Panc1 (cell line): ENCODE measurements at regions not wholly inside any gene's neighbourhood (a gene's known extent, or its start where the extent isn't known, plus 50 kb on each side); places are given as distances from the start of the nearest gene placed in this dataset.

ENCODE experiments used
- ATAC-seq: fragments of 200-7000 bp; cut with Tn5 transposase; 2 replicates; pipeline ENCODE4 v1.9.1; 2020; ENCODE audit warnings: mild to moderate bottlenecking, moderate library complexity
- BruUV-seq: library from RNA; stranded (reverse); fragments of 400-500 nt; replicated peaks from 2 replicates; lab custom pipeline; 2021; lab: Mats Ljungman, UMichigan
- CTCF ChIA-PET: fragments of 300-600 bp; sonication (Branson Sonifier 250); formaldehyde crosslinking; loops from one replicate; lab custom pipeline; 2022; ENCODE audit warnings: antibody characterized with exemption; lab: Charles Lee
- POLR2A ChIA-PET: fragments of 300-600 bp; sonication (Branson Sonifier 250); formaldehyde crosslinking; loops from one replicate; lab custom pipeline; 2022; ENCODE audit warnings: antibody characterized with exemption; lab: Charles Lee
- DNase-seq: peaks from one replicate; pipeline ENCODE4 v3.0.0-alpha.2; 2010; ENCODE audit warnings: low read depth, low spot score
- H3K27ac ChIP-seq: 2 replicates; pipeline ENCODE4 v1.5.1; 2011; ENCODE audit warnings: mild to moderate bottlenecking, low read length, inconsistent platforms
- H3K27me3 ChIP-seq: fragments of 200-500 bp; sonication (Bioruptor generic); 2 replicates; pipeline ENCODE4 v1.6.0; 2014; ENCODE audit warnings: low read length, inconsistent platforms; ENCODE audit not compliant: control insufficient read depth, insufficient read depth
- H3K36me3 ChIP-seq: fragments of 200-500 bp; sonication (Bioruptor generic); 2 replicates; pipeline ENCODE4 v1.5.1; 2014; ENCODE audit warnings: inconsistent platforms, mild to moderate bottlenecking, low read length, moderate library complexity; ENCODE audit not compliant: control insufficient read depth, insufficient read depth
- H3K4me1 ChIP-seq: 2 replicates; pipeline ENCODE4 v1.5.1; 2011; ENCODE audit warnings: inconsistent platforms, mild to moderate bottlenecking, low read length, moderate library complexity; ENCODE audit not compliant: control insufficient read depth, insufficient read depth
- H3K4me3 ChIP-seq, 2 experiments: 2 replicates each; pipeline ENCODE4 v1.5.1; 2011 to 2012; ENCODE audit warnings: low read depth in 2 of 2, low read length in 2 of 2, mild to moderate bottlenecking in 2 of 2, inconsistent platforms in 1 of 2, moderate library complexity in 1 of 2
- H3K9me3 ChIP-seq: fragments of 200-500 bp; sonication (Bioruptor generic); 2 replicates; pipeline ENCODE4 v1.5.1; 2014; ENCODE audit warnings: low read depth, mild to moderate bottlenecking, inconsistent platforms, low read length, moderate library complexity; ENCODE audit not compliant: control insufficient read depth, insufficient read depth
- CTCF ChIP-seq: fragments of 450-650 bp; IDR thresholded peaks from 2 replicates; pipeline ENCODE4 v1.5.1; 2017; ENCODE audit warnings: mild to moderate bottlenecking
- POLR2AphosphoS5 ChIP-seq: IDR thresholded peaks from 2 replicates; pipeline ENCODE4 v1.6.1; 2012; ENCODE audit warnings: mild to moderate bottlenecking, low read depth, low read length, moderate library complexity
- REST ChIP-seq, 2 experiments: IDR thresholded peaks; 2 replicates each; pipeline ENCODE4 v1.6.1; 2011 to 2012; ENCODE audit warnings: low read depth in 2 of 2, control low read depth in 1 of 2, low read length in 1 of 2, mild to moderate bottlenecking in 1 of 2, moderate library complexity in 1 of 2; ENCODE audit not compliant: insufficient read depth in 1 of 2
- SIN3A ChIP-seq: IDR thresholded peaks from 2 replicates; pipeline ENCODE4 v1.6.1; 2012; ENCODE audit warnings: low read depth, mild to moderate bottlenecking, low read length, moderate library complexity, borderline replicate concordance; ENCODE audit not compliant: insufficient read depth
- TCF7L2 ChIP-seq: IDR thresholded peaks from 2 replicates; pipeline ENCODE4 v1.6.1; 2011; ENCODE audit warnings: mild to moderate bottlenecking, low read depth, low read length, inconsistent platforms
- in situ Hi-C: cut with HindIII; loops from 2 replicates; pipeline ENCODE4 v1.10.0; 2016; ENCODE audit warnings: low sequenced_read_pairs, low pct_unique_long_range_greater_than_20kb
- intact Hi-C: fragments of 100-400 bp; cut with micrococcal nuclease; formaldehyde crosslinking; loops from one replicate; pipeline ENCODE4 v1.10.0; 2022; ENCODE audit not compliant: unreplicated experiment

DNA sequence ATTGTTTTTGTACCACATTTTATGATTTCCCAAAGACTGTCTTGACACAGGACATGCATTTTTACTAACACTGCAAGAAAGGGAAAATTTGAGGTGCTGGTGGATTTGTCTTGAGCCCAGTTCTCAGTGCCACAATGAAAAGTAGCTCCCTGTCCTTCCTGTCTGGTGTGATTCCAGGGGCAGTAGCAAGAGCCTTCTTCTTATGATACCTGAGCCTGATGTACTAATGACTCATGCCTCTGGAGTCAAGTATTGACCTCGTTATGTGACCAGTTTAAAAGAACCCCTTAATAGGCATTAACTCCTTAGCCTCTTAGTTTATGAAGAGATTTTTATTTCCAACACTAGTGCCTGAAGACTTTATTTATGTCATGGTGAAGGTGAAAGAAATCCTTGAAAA, 728.6 kb downstream of the SLC4A3 start:
- ChIA-PET CTCF (no interaction called here), POLR2A (no interaction called here)
- DNase-seq: no peak
- Histone ChIP-seq H3K27ac (no peak overlapping the region), H3K27me3 (no peaks in the 10 kb centered on the region), H3K4me1 (no peaks in the 10 kb centered on the region), H3K36me3 (no peaks in the 10 kb centered on the region), H3K9me3 (no peaks in the 10 kb centered on the region; the same call in 1 of the 2 replicates), H3K4me3 (no peak overlapping the region)
- in situ Hi-C loops: no loop called here
- no TSS peak for BruUV-seq
- intact Hi-C loops: no loop called here
- no peak for ATAC-seq
- TF ChIP-seq REST (IDR thresholded peaks at IDR 0.05; ENCODE audit: insufficient read depth in 1 of 2, low read depth in 2 of 2, low read length in 1 of 2): no peak
- TF ChIP-seq CTCF: no peak
- TF ChIP-seq POLR2AphosphoS5: no peak
- no peak for TF ChIP-seq TCF7L2
- TF ChIP-seq SIN3A: no peak

DNA sequence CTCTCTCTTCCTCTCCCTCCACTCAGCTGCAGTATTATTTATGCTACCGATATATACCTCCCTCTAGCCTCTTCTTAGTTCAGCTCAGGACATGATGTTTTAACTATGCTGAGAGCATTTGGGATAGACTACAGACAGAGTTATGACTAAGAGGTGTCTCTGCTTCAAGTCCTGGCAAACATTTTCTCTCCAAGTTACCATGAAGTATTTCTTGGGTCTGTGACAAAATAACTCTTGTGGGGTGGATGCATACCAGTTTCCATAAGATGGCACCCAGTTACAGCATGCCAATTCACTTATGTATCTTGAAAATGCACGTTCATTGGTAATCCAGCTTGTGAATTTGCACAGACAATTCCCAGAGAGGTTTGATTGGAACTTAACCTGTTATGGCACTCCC, 737.6 kb downstream of the SLC4A3 start:
- DNase-seq: no peak
- POLR2A ChIA-PET: no interaction called here
- Histone ChIP-seq H3K27me3 (no peaks in the 10 kb centered on the region), H3K36me3 (no peaks in the 10 kb centered on the region), H3K4me1 (no peaks in the 10 kb centered on the region), H3K27ac (no peak overlapping the region), H3K4me3 (no peak overlapping the region), H3K9me3 (no peaks in the 10 kb centered on the region)
- no peak for TF ChIP-seq REST (IDR thresholded peaks at IDR 0.05; ENCODE audit: insufficient read depth in 1 of 2, low read depth in 2 of 2, low read length in 1 of 2)
- CTCF ChIA-PET: no interaction called here
- intact Hi-C loops (no loop called here), in situ Hi-C loops (no loop called here)
- no TSS peak for BruUV-seq
- no peak for ATAC-seq
